ENCODE measurements at regions not wholly inside any gene's neighbourhood (a gene's known extent, or its start where the extent isn't known, plus 50 kb on each side); places are given as distances from the start of the nearest gene placed in this dataset.

GRCh38 chr2:18161681-18162080 lies 283.2 kb downstream of the KCNS3 start:
- no peak overlapping the region for H3K27ac ChIP-seq
- H3K27me3 ChIP-seq (replicated peaks in 1 of 7) = no peaks in the 10 kb centered on the region
- TF ChIP-seq POLR2A (IDR thresholded peaks at IDR 0.05) = no peak
- no peak for TF ChIP-seq POLR2AphosphoS5 (IDR thresholded peaks at IDR 0.05)
- no peak for TF ChIP-seq CTCF (IDR thresholded peaks at IDR 0.05 in 8 of 11, conservative IDR thresholded peaks at IDR 0.05 in 3 of 11)
- H3K4me3 ChIP-seq = no peak overlapping the region
- no peaks in the 10 kb centered on the region for H3K9me3 ChIP-seq
- intact Hi-C loops (cut with DNase I; ENCODE audit: low total_unique reads) = no loop called here
- no peaks in the 10 kb centered on the region for H3K4me1 ChIP-seq
- no peaks in the 10 kb centered on the region for H3K36me3 ChIP-seq
- 86 to 95% (median 93%) methylated on average over 5 of the region's 5 CpGs for WGBS, 5 donors
- DNase-seq = no peak

GRCh38 chr2:18159896-18160295 lies 281.4 kb downstream of the KCNS3 start:
- intact Hi-C loops (cut with DNase I; ENCODE audit: low total_unique reads) = no loop called here
- no peak for DNase-seq
- Histone ChIP-seq H3K27me3 (replicated peaks in 1 of 7) (no peaks in the 10 kb centered on the region), H3K27ac (no peak overlapping the region), H3K4me3 (no peak overlapping the region), H3K4me1 (no peaks in the 10 kb centered on the region), H3K36me3 (no peaks in the 10 kb centered on the region), H3K9me3 (no peaks in the 10 kb centered on the region)
- TF ChIP-seq POLR2AphosphoS5 (IDR thresholded peaks at IDR 0.05) = no peak
- no peak for TF ChIP-seq CTCF (IDR thresholded peaks at IDR 0.05 in 8 of 11, conservative IDR thresholded peaks at IDR 0.05 in 3 of 11)
- no peak for TF ChIP-seq POLR2A (IDR thresholded peaks at IDR 0.05)
- 48 to 69% (median 55%) methylated on average over 5 of the region's 5 CpGs for WGBS, 5 donors

GRCh38 chr2:18156421-18156820 lies 278.0 kb downstream of the KCNS3 start:
- TF ChIP-seq POLR2AphosphoS5 (IDR thresholded peaks at IDR 0.05) = no peak
- no peak for TF ChIP-seq CTCF (IDR thresholded peaks at IDR 0.05 in 8 of 11, conservative IDR thresholded peaks at IDR 0.05 in 3 of 11)
- Histone ChIP-seq H3K4me1 (no peaks in the 10 kb centered on the region), H3K27ac (no peak overlapping the region), H3K27me3 (replicated peaks in 1 of 7) (no peaks in the 10 kb centered on the region), H3K36me3 (no peaks in the 10 kb centered on the region), H3K4me3 (no peak overlapping the region), H3K9me3 (no peaks in the 10 kb centered on the region)
- WGBS, 5 donors = 76 to 87% (median 77%) methylated on average over 2 of the region's 2 CpGs
- intact Hi-C loops (cut with DNase I; ENCODE audit: low total_unique reads) = no loop called here
- DNase-seq = no peak

- H3K4me1 ChIP-seq = no peaks in the 10 kb centered on the region
- no peak overlapping the region for H3K4me3 ChIP-seq
- no peak for TF ChIP-seq POLR2A (IDR thresholded peaks at IDR 0.05)
- no peak for TF ChIP-seq POLR2AphosphoS5 (IDR thresholded peaks at IDR 0.05)
- no peak for TF ChIP-seq CTCF (IDR thresholded peaks at IDR 0.05 in 8 of 11, conservative IDR thresholded peaks at IDR 0.05 in 3 of 11)
- H3K36me3 ChIP-seq = no peaks in the 10 kb centered on the region
- WGBS, 5 donors = 34 to 50% (median 42%) methylated on average over 2 of the region's 2 CpGs
- intact Hi-C loops (cut with DNase I; ENCODE audit: low total_unique reads) = no loop called here
- H3K9me3 ChIP-seq = no peaks in the 10 kb centered on the region
- no peak for DNase-seq
- H3K27ac ChIP-seq = no peak overlapping the region
- H3K27me3 ChIP-seq (replicated peaks in 1 of 7) = no peaks in the 10 kb centered on the region
These were observed 277.5 kb downstream of the KCNS3 start for GRCh38 chr2:18156002-18156401.

All from spleen (tissue), 11 donors.